ENCODE measurements at regions not wholly inside any gene's neighbourhood (a gene's known extent, or its start where the extent isn't known, plus 50 kb on each side); places are given as distances from the start of the nearest gene placed in this dataset.

DNA sequence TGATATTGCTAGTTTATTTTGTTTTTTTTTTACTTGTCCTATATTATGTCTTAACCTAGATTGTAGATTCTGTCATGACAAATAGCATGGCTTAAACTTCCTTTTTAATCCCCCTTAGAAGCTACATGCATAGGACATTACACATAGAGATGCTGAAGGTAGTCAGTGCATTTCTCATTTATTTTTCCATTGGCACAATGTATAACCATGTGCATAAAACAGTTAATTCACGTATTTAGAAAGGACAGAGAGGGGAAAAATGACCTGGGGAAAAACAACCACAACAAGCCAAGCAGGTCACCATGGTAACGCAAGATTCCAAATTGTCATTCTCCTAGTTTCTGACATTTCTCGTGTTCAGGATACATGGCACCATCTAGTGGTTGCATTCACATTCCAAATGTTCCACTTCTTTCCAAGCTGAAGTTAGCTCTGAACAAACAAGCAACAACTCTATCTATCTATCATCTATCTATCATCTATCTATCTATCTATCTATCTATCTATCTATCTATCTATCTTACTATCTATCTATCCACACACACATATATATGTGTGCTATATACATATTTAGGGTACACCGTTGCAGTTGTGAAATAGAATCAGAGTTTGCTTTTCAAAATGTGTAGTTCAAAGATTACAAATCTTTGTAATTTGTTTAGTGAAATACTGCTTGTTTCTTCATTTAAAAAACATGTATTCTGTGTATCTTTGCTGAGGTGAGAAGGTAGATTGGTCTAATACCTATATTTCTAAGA lies 487.2 kb upstream of the ST8SIA4 start:
- TF ChIP-seq, protein P1, sequence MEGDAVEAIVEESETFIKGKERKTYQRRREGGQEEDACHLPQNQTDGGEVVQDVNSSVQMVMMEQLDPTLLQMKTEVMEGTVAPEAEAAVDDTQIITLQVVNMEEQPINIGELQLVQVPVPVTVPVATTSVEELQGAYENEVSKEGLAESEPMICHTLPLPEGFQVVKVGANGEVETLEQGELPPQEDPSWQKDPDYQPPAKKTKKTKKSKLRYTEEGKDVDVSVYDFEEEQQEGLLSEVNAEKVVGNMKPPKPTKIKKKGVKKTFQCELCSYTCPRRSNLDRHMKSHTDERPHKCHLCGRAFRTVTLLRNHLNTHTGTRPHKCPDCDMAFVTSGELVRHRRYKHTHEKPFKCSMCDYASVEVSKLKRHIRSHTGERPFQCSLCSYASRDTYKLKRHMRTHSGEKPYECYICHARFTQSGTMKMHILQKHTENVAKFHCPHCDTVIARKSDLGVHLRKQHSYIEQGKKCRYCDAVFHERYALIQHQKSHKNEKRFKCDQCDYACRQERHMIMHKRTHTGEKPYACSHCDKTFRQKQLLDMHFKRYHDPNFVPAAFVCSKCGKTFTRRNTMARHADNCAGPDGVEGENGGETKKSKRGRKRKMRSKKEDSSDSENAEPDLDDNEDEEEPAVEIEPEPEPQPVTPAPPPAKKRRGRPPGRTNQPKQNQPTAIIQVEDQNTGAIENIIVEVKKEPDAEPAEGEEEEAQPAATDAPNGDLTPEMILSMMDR (IDR thresholded peaks at IDR 0.05; ENCODE audit: poor library complexity, severe bottlenecking) = peak; percentile 92
- TF ChIP-seq TAF1 (IDR thresholded peaks at IDR 0.05; ENCODE audit: low read depth) (no peak), EZH2 (IDR thresholded peaks at IDR 0.05; ENCODE audit: borderline replicate concordance, insufficient read depth, low read length, poor library complexity, severe bottlenecking) (no peak)
